Osteoblast (primary cell): ENCODE measurements at regions not wholly inside any gene's neighbourhood (a gene's known extent, or its start where the extent isn't known, plus 50 kb on each side); places are given as distances from the start of the nearest gene placed in this dataset.

Experiments
- DNase-seq: peaks from one replicate; pipeline ENCODE4 v3.0.0; 2011; ENCODE audit warnings: low spot score, mixed read lengths; ENCODE audit not compliant: insufficient read length; ENCODE audit errors: missing footprints
- H2AFZ ChIP-seq: 2 replicates; pipeline ENCODE4 v1.6.0; 2011; ENCODE audit warnings: mild to moderate bottlenecking, low read length
- H3K27ac ChIP-seq: 2 replicates; pipeline ENCODE4 v1.5.1; 2011; ENCODE audit warnings: mild to moderate bottlenecking, low read depth, low read length, moderate library complexity
- H3K27me3 ChIP-seq: 2 replicates; pipeline ENCODE4 v1.6.0; 2012; ENCODE audit warnings: mild to moderate bottlenecking, control low read depth, inconsistent platforms, low read length, moderate library complexity; ENCODE audit not compliant: insufficient read depth
- H3K36me3 ChIP-seq: 2 replicates; pipeline ENCODE4 v1.5.1; 2011; ENCODE audit warnings: mild to moderate bottlenecking, low read length, control low read depth, moderate library complexity; ENCODE audit not compliant: insufficient read depth
- H3K4me1 ChIP-seq: 2 replicates; pipeline ENCODE4 v1.5.1; 2011; ENCODE audit warnings: mild to moderate bottlenecking, low read length, control low read depth, moderate library complexity; ENCODE audit not compliant: insufficient read depth
- H3K4me2 ChIP-seq: 2 replicates; pipeline ENCODE4 v1.6.0; 2011; ENCODE audit warnings: mild to moderate bottlenecking, low read length; ENCODE audit not compliant: insufficient read depth
- H3K4me3 ChIP-seq: fragments of 200-600 bp; sonication (generic); 3 replicates; pipeline ENCODE4 v1.5.1; 2012; ENCODE audit warnings: mild to moderate bottlenecking, low read length, inconsistent platforms; ENCODE audit not compliant: insufficient read depth
- H3K79me2 ChIP-seq: 2 replicates; pipeline ENCODE4 v1.6.0; 2012; ENCODE audit warnings: mild to moderate bottlenecking, low read length, control low read depth, inconsistent platforms; ENCODE audit not compliant: insufficient read depth
- H3K9me3 ChIP-seq: 2 replicates; pipeline ENCODE4 v1.5.1; 2011; ENCODE audit warnings: low read depth, low read length, control low read depth
- H4K20me1 ChIP-seq: 2 replicates; pipeline ENCODE4 v1.6.0; 2012; ENCODE audit warnings: mild to moderate bottlenecking, low read length, control low read depth; ENCODE audit not compliant: insufficient read depth
- TF ChIP-seq, protein P1 (sequence below): IDR thresholded peaks from 2 replicates; pipeline ENCODE4 v1.5.1; 2011; ENCODE audit warnings: mild to moderate bottlenecking, low read depth, low read length, moderate library complexity; ENCODE audit errors: extremely low read depth

DNA sequence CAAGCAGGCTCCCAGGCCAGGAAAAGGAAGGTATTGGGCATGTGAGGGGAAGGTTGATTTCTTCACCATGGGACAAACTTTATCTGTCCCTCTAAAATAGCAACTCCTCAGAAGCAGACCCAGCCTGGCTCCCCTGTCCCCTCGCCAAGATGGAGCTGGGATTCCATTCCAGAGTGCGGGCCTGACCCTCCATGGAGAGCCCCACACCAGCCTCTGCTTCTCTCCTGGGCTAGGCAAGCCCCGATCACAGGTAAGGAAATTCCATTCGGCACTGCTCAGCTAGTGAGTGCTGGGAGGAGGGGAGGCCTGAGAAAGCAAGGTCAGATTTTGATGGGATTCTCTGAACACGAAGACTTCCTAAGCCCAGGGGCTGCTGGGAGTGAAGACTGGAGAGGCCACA lies 98.4 kb downstream of the EFNB1 start:
- TF ChIP-seq, protein P1, sequence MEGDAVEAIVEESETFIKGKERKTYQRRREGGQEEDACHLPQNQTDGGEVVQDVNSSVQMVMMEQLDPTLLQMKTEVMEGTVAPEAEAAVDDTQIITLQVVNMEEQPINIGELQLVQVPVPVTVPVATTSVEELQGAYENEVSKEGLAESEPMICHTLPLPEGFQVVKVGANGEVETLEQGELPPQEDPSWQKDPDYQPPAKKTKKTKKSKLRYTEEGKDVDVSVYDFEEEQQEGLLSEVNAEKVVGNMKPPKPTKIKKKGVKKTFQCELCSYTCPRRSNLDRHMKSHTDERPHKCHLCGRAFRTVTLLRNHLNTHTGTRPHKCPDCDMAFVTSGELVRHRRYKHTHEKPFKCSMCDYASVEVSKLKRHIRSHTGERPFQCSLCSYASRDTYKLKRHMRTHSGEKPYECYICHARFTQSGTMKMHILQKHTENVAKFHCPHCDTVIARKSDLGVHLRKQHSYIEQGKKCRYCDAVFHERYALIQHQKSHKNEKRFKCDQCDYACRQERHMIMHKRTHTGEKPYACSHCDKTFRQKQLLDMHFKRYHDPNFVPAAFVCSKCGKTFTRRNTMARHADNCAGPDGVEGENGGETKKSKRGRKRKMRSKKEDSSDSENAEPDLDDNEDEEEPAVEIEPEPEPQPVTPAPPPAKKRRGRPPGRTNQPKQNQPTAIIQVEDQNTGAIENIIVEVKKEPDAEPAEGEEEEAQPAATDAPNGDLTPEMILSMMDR = no peak
- Histone ChIP-seq H3K79me2 (no peaks in the 10 kb centered on the region), H3K36me3 (no peaks in the 10 kb centered on the region), H3K27me3 (peaks cover 6% of the 10 kb centered on the region), H3K9me3 (no peaks in the 10 kb centered on the region), H3K4me2 (no peak overlapping the region), H4K20me1 (no peaks in the 10 kb centered on the region), H3K4me1 (peaks cover 8% of the 10 kb centered on the region), H2AFZ (no peak overlapping the region), H3K27ac (no peak overlapping the region), H3K4me3 (no peak overlapping the region)
- no peak for DNase-seq

- TF ChIP-seq, protein P1 = no peak
Measured at GRCh38 chrX:68923147-68923546, 94.3 kb downstream of the EFNB1 start.

GRCh38 chrX:68922013-68922412 lies 93.2 kb downstream of the EFNB1 start:
- no peaks in the 10 kb centered on the region for H3K36me3 ChIP-seq
- DNase-seq = no peak
- H3K79me2 ChIP-seq = no peaks in the 10 kb centered on the region
- TF ChIP-seq, protein P1 = no peak
- no peak overlapping the region for H3K27ac ChIP-seq
- peaks cover 32% of the 10 kb centered on the region for H3K27me3 ChIP-seq
- no peaks in the 10 kb centered on the region for H4K20me1 ChIP-seq
- no peak overlapping the region for H2AFZ ChIP-seq
- H3K4me2 ChIP-seq = no peak overlapping the region
- no peaks in the 10 kb centered on the region for H3K9me3 ChIP-seq
- H3K4me1 ChIP-seq = peaks cover 2% of the 10 kb centered on the region
- H3K4me3 ChIP-seq = no peak overlapping the region

More at GRCh38 chrX:68923147-68923546, 94.3 kb downstream of the EFNB1 start:
- Histone ChIP-seq H3K79me2 (no peaks in the 10 kb centered on the region), H3K4me3 (no peak overlapping the region), H3K9me3 (no peaks in the 10 kb centered on the region), H2AFZ (no peak overlapping the region), H3K4me2 (no peak overlapping the region), H3K27ac (no peak overlapping the region), H4K20me1 (no peaks in the 10 kb centered on the region), H3K27me3 (peaks cover 24% of the 10 kb centered on the region), H3K4me1 (peaks cover 2% of the 10 kb centered on the region), H3K36me3 (no peaks in the 10 kb centered on the region)
- DNase-seq = no peak

DNA sequence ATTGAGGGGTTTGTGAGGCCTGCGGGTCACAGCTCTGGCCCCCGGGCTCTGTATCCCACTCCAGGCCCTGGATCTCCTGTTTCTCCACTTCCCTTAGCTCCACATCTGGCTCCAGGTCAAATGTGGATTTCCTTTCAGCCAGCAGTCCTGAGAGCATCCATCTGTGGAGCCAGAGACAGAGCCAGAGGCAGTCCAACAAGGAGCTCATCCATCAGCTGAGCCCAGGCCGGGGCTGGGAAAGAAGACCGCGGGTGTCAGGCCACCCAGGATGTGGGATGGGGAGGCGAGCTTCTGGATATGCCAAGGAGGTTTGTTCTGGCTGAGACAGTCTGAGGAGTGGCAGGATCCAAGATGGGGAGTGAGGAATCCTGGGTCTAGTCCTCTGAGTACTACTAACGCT lies 91.7 kb downstream of the EFNB1 start:
- H3K4me3 ChIP-seq = no peak overlapping the region
- peaks cover 39% of the 10 kb centered on the region for H3K27me3 ChIP-seq
- H4K20me1 ChIP-seq = no peaks in the 10 kb centered on the region
- H3K4me2 ChIP-seq = no peak overlapping the region
- H3K79me2 ChIP-seq = no peaks in the 10 kb centered on the region
- H3K4me1 ChIP-seq = peaks cover 2% of the 10 kb centered on the region
- no peak overlapping the region for H2AFZ ChIP-seq
- no peaks in the 10 kb centered on the region for H3K9me3 ChIP-seq
- no peak for DNase-seq
- H3K36me3 ChIP-seq = no peaks in the 10 kb centered on the region
- H3K27ac ChIP-seq = no peak overlapping the region
- TF ChIP-seq, protein P1 = no peak
